ENCODE measurements at regions not wholly inside any gene's neighbourhood (a gene's known extent, or its start where the extent isn't known, plus 50 kb on each side); places are given as distances from the start of the nearest gene placed in this dataset.

GRCh38 chr12:98423963-98424362, 91.4 kb upstream of the TMPO start:
- DNase-seq (ENCODE audit: low read depth, low spot score), result no peak
- no peak overlapping the region for H3K4me3 ChIP-seq (ENCODE audit: low read depth, low read length)
- TF ChIP-seq CTCF (IDR thresholded peaks at IDR 0.05; ENCODE audit: insufficient read depth, low read length, missing control alignments), result no peak
- ChIA-PET POLR2A (no interaction called here), CTCF (interaction anchor here (0.8 to 7.7 kb wide), 14 partner anchors 8 to 230 kb away, joined by 3 to 105 read pairs (median 5); partner anchors contain the start of gene TMPO)

- TF ChIP-seq CTCF (IDR thresholded peaks at IDR 0.05; ENCODE audit: insufficient read depth, low read length, missing control alignments), result peak; percentile 65
- ChIA-PET POLR2A (interaction anchor here (0.5 kb wide), 1 partner anchor 93 kb away, joined by 3 read pairs; no protein-coding TSS in a partner anchor), CTCF (interaction anchor here (0.7 to 7.7 kb wide), 18 partner anchors 9 to 229 kb away, joined by 3 to 105 read pairs (median 5); partner anchors contain the start of genes SLC25A3 and TMPO)
- DNase-seq (ENCODE audit: low read depth, low spot score), result peak; percentile 67
- H3K4me3 ChIP-seq (ENCODE audit: low read depth, low read length), result no peak overlapping the region
Measured at GRCh38 chr12:98424726-98425401, 90.5 kb upstream of the TMPO start.

GRCh38 chr12:98425859-98426258, 89.5 kb upstream of the TMPO start:
- TF ChIP-seq CTCF (IDR thresholded peaks at IDR 0.05; ENCODE audit: insufficient read depth, low read length, missing control alignments), result no peak
- no peak for DNase-seq (ENCODE audit: low read depth, low spot score)
- H3K4me3 ChIP-seq (ENCODE audit: low read depth, low read length), result no peak overlapping the region
- ChIA-PET CTCF (interaction anchor here (0.8 to 7.7 kb wide), 15 partner anchors 8 to 573 kb away, joined by 3 to 105 read pairs (median 5); partner anchors contain the start of genes SLC25A3 and TMPO), POLR2A (no interaction called here)

- no peak for TF ChIP-seq CTCF (IDR thresholded peaks at IDR 0.05; ENCODE audit: insufficient read depth, low read length, missing control alignments)
- POLR2A ChIA-PET, result no interaction called here
- DNase-seq (ENCODE audit: low read depth, low spot score), result no peak
- H3K4me3 ChIP-seq (ENCODE audit: low read depth, low read length), result no peak overlapping the region
- CTCF ChIA-PET, result no interaction called here
Measured at GRCh38 chr12:98431089-98431488, 84.3 kb upstream of the TMPO start.

GRCh38 chr12:98437166-98437565, 78.2 kb upstream of the TMPO start:
- DNase-seq (ENCODE audit: low read depth, low spot score), result no peak
- no peak for TF ChIP-seq CTCF (IDR thresholded peaks at IDR 0.05; ENCODE audit: insufficient read depth, low read length, missing control alignments)
- POLR2A ChIA-PET, result no interaction called here
- H3K4me3 ChIP-seq (ENCODE audit: low read depth, low read length), result no peak overlapping the region
- CTCF ChIA-PET, result interaction anchor here (0.6 to 7.8 kb wide), 4 partner anchors 11 to 217 kb away, joined by 3 to 59 read pairs (median 6); partner anchors contain the start of gene TMPO

- TF ChIP-seq CTCF (IDR thresholded peaks at IDR 0.05; ENCODE audit: insufficient read depth, low read length, missing control alignments), result no peak
- H3K4me3 ChIP-seq (ENCODE audit: low read depth, low read length), result no peak overlapping the region
- CTCF ChIA-PET, result interaction anchor here (1.0 to 7.8 kb wide), 3 partner anchors 8 to 53 kb away, joined by 3 to 59 read pairs (median 3); no protein-coding TSS in a partner anchor
- no peak for DNase-seq (ENCODE audit: low read depth, low spot score)
- POLR2A ChIA-PET, result no interaction called here
Measured at GRCh38 chr12:98437806-98438595, 77.4 kb upstream of the TMPO start.

Data from AG04449 (cell line).